Psoas muscle (tissue), 7 donors: ENCODE measurements at regions not wholly inside any gene's neighbourhood (a gene's known extent, or its start where the extent isn't known, plus 50 kb on each side); places are given as distances from the start of the nearest gene placed in this dataset.
A peak's percentile ranks its signal among the peaks of the same experiment; 100 is the strongest.

ENCODE experiments used
- ATAC-seq, 4 donors: fragments of 200-7000 bp; cut with Tn5 transposase; one replicate each; pipeline ENCODE4 v1.9.1; 2020; ENCODE audit warnings: moderate library complexity in 3 of 4, mild to moderate bottlenecking in 2 of 4
- DNase-seq, 2 donors: peaks; one replicate each; pipeline ENCODE4 v3.0.0-alpha.2; 2020
- H3K27ac ChIP-seq: fragments of 200-600 bp; one replicate; pipeline ENCODE4 v1.8.0; 2022
- H3K27me3 ChIP-seq, 3 donors: fragments of 200-600 bp in 1 of 3; one replicate each; pipeline versions ENCODE4 v1.6.1 to v1.8.0; 2013 to 2022; ENCODE audit warnings: low read length in 2 of 3, mild to moderate bottlenecking in 2 of 3, moderate library complexity in 1 of 3; ENCODE audit not compliant: insufficient read depth in 3 of 3
- H3K36me3 ChIP-seq, 2 donors: fragments of 200-600 bp in 1 of 2; one replicate each; pipeline versions ENCODE4 v1.6.1 to v1.8.0; 2013 to 2022; ENCODE audit warnings: low read depth in 1 of 2, mild to moderate bottlenecking in 1 of 2, moderate library complexity in 1 of 2; ENCODE audit not compliant: insufficient read depth in 1 of 2
- H3K4me1 ChIP-seq: fragments of 200-600 bp; one replicate; pipeline ENCODE4 v1.8.0; 2022
- H3K4me3 ChIP-seq: fragments of 200-600 bp; one replicate; pipeline ENCODE4 v1.8.0; 2022; ENCODE audit warnings: mild to moderate bottlenecking
- H3K9me3 ChIP-seq: fragments of 200-600 bp; one replicate; pipeline ENCODE4 v1.8.0; 2022
- WGBS, 3 donors: extraction: QIAGEN DNeasy Blood & Tissue Kit; methylation state at CpG; one replicate each; pipeline versions ENCODE4 v1.1.6 to v1.1.7; 2013; 5-methylcytosine and 5-hydroxymethylcytosine counted together
- intact Hi-C, 2 donors: fragments of 100-400 bp; cut with DNase I; formaldehyde crosslinking; loops; one replicate each; pipeline versions ENCODE4 v1.11.0 to v1.14.2; 2022
- TF ChIP-seq, protein P1 (sequence below): fragments of 200-600 bp; IDR thresholded peaks from one replicate; pipeline ENCODE4 v1.8.0; 2022; ENCODE audit warnings: antibody characterized with exemption
- donor health status: healthy with polysubstance abuse.
- donor health status: DM: no; HTN: no; CAD: no; lungs with moderate emphysema.
- donor health status: Bipolar disorder and iron deficiency.
- donor health status: healthy.
- donor health status: DM: yes; HTN: yes; CAD: no.
- donor health status: DM: no; HTN: no; CAD: no.
- donor health status: DM: yes; HTN: yes; CAD: no.

DNA sequence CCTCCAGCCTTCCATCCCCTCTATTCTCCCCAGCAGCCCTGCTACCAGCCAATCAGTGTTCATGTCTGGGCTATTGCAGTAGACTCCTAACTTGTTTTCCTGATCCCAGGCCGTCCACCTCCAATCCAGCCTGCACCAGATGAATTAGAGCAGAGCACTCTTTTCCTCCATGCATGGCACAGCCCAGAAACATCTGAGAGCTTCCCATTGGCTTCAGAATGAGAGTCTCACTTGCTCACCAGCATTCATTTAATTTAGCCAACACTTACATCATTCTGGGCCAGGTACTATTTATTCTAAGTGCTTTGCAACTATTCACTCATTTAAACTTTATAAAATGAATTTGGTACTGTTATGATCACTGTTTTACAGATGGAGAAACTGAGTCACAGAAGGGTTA, 51.4 kb upstream of the DUSP5 start:
- ATAC-seq (no peak), DNase-seq (no peak)
- Histone ChIP-seq H3K27ac (no peak overlapping the region), H3K27me3 (no peaks in the 10 kb centered on the region), H3K4me3 (no peak overlapping the region), H3K9me3 (no peaks in the 10 kb centered on the region), H3K36me3 (no peaks in the 10 kb centered on the region), H3K4me1 (no peaks in the 10 kb centered on the region)
- intact Hi-C loops, result no loop called here
- TF ChIP-seq, protein P1, sequence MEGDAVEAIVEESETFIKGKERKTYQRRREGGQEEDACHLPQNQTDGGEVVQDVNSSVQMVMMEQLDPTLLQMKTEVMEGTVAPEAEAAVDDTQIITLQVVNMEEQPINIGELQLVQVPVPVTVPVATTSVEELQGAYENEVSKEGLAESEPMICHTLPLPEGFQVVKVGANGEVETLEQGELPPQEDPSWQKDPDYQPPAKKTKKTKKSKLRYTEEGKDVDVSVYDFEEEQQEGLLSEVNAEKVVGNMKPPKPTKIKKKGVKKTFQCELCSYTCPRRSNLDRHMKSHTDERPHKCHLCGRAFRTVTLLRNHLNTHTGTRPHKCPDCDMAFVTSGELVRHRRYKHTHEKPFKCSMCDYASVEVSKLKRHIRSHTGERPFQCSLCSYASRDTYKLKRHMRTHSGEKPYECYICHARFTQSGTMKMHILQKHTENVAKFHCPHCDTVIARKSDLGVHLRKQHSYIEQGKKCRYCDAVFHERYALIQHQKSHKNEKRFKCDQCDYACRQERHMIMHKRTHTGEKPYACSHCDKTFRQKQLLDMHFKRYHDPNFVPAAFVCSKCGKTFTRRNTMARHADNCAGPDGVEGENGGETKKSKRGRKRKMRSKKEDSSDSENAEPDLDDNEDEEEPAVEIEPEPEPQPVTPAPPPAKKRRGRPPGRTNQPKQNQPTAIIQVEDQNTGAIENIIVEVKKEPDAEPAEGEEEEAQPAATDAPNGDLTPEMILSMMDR, result no peak
- 83 to 87% (median 85%) methylated on average over 1 of the region's 1 CpG for WGBS, 3 donors

DNA sequence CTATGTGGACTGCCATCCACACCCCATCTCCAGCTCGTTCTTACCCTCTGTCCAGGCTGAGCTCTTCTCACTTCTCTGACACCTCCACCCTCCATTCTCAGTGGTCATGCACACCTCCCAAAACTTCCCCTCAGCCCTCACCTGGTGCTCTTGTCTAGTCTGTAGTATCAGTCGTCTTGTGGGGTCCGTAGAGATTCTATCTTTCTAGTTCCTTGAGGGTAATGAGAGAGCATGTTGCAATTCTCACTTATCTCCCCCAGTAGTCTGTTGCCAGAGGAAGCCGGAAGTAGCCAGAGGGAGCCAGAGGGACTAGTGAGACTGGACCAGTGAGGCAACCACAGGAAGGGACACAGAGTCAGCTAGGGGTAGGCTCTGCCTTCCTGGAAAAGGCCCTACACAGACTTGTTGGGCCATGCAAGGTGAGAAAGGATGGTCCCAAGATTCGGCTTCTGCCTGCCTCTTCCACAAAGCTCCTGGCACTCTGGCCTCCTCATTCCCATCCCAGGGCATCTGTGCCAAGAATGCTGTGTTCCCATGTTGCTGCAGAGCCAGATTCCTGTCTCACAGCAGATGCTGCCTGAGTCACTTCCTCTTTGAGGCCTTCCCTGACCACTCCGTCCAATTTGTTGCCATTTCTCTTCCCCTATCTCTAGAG, 50.6 kb upstream of the DUSP5 start:
- peak in 1 of 4 donors; percentile 30 for ATAC-seq
- intact Hi-C loops, result no loop called here
- Histone ChIP-seq H3K4me3 (no peak overlapping the region), H3K27me3 (no peaks in the 10 kb centered on the region), H3K36me3 (no peaks in the 10 kb centered on the region), H3K9me3 (no peaks in the 10 kb centered on the region), H3K27ac (no peak overlapping the region), H3K4me1 (no peaks in the 10 kb centered on the region)
- WGBS, 3 donors, result 60 to 71% (median 62%) methylated on average over 6 of the region's 6 CpGs
- TF ChIP-seq, protein P1, result no peak
- peak in 1 of 2 donors; percentile 15 for DNase-seq

DNA sequence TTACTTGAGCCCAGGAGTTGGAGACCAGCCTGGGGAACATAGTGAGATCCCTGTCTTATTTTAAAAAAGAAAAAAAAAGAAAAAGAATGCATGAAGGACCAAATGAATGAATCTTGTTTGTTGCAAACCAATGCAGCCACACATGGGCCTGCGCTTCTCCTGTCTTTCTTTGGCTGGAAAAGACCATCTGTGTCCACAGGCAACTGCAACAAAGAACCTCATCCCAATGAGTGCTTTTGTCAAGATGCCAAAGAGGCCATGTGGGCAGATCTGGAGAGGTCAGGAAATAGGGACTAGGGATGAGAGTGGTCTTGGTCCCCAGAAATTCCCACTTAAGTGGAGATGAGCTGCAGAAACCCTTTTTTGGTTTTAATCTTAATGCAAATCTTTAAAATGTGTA, 49.8 kb upstream of the DUSP5 start:
- Histone ChIP-seq H3K27me3 (no peaks in the 10 kb centered on the region), H3K27ac (no peak overlapping the region), H3K9me3 (no peaks in the 10 kb centered on the region), H3K4me1 (no peaks in the 10 kb centered on the region), H3K36me3 (no peaks in the 10 kb centered on the region), H3K4me3 (no peak overlapping the region)
- no peak for DNase-seq
- intact Hi-C loops, result no loop called here
- ATAC-seq, result no peak
- 71 to 100% (median 75%) methylated on average over 1 of the region's 1 CpG for WGBS, 3 donors
- TF ChIP-seq, protein P1, result no peak
